ENCODE measurements at regions not wholly inside any gene's neighbourhood (a gene's known extent, or its start where the extent isn't known, plus 50 kb on each side); places are given as distances from the start of the nearest gene placed in this dataset.

DNA sequence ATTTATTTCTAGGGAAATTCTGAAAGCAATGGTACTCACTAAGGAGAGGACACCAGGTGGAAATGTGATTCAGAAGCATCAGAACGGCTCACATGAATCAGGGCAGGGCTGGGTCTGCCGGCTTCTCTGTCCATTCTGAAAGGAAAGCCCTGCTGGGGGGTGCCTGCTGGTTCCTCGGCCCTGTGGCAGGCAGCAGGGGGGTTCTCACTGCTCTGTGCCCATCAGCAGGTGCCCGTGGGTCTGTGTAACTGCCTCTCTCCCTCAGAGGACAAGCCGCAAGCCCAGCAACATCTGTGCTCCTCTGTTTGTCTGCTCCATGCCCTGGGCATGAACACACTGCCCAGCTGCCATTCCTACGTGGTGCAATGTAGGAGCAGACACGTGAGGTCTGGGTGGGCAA, 74.9 kb upstream of the ZNF423 start:
- TF ChIP-seq, protein P1, sequence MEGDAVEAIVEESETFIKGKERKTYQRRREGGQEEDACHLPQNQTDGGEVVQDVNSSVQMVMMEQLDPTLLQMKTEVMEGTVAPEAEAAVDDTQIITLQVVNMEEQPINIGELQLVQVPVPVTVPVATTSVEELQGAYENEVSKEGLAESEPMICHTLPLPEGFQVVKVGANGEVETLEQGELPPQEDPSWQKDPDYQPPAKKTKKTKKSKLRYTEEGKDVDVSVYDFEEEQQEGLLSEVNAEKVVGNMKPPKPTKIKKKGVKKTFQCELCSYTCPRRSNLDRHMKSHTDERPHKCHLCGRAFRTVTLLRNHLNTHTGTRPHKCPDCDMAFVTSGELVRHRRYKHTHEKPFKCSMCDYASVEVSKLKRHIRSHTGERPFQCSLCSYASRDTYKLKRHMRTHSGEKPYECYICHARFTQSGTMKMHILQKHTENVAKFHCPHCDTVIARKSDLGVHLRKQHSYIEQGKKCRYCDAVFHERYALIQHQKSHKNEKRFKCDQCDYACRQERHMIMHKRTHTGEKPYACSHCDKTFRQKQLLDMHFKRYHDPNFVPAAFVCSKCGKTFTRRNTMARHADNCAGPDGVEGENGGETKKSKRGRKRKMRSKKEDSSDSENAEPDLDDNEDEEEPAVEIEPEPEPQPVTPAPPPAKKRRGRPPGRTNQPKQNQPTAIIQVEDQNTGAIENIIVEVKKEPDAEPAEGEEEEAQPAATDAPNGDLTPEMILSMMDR (IDR thresholded peaks at IDR 0.05) = no peak

DNA sequence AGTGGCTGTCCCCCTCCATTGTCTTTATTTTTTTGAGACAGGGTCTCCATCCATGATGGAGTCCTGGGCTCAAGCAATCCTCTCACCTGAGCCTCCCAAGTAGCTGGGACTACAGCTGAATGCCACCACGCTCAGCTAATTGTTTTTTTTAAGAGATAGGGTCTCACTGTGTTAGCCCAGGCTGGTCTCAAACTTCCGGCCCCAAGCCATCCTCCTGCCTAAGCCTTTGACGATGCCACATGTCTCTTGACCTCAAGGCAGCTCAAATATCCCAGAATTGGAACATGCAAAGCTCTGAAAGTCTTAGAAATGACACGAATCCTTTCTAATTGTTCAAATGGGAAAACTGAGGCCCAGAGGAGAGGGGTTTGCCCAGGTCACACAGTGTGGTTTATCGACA, 75.4 kb upstream of the ZNF423 start:
- TF ChIP-seq, protein P1 (IDR thresholded peaks at IDR 0.05) = no peak

GRCh38 chr16:49931916-49932315, 76.0 kb upstream of the ZNF423 start:
- TF ChIP-seq, protein P1 (IDR thresholded peaks at IDR 0.05) = no peak

- TF ChIP-seq, protein P1 (IDR thresholded peaks at IDR 0.05) = no peak
These were observed 76.5 kb upstream of the ZNF423 start for GRCh38 chr16:49932434-49932833.

GRCh38 chr16:49932946-49933345, 77.0 kb upstream of the ZNF423 start:
- TF ChIP-seq, protein P1 (IDR thresholded peaks at IDR 0.05) = no peak

DNA sequence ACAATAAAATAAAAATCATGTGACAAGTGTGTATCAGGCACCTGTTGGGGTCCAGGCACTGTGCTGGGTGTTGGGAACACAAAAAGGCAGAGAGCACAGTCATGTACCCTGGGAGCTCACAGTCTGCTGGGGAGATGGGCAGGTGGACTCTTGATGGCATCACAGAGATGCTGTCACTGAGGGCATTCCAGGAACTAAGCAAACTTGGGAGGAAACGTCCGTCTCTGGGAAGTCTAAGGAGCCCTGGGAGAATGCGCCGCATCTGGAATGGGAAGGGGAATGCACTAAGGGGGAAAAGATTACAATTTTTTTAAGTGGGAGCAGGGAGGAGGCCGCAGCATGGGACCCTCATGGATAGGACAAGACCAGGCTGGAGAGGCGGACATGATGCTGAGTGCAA, 80.9 kb upstream of the ZNF423 start:
- TF ChIP-seq, protein P1 (IDR thresholded peaks at IDR 0.05) = no peak

GRCh38 chr16:49937886-49938285, 82.0 kb upstream of the ZNF423 start:
- TF ChIP-seq, protein P1 (IDR thresholded peaks at IDR 0.05) = no peak

DNA sequence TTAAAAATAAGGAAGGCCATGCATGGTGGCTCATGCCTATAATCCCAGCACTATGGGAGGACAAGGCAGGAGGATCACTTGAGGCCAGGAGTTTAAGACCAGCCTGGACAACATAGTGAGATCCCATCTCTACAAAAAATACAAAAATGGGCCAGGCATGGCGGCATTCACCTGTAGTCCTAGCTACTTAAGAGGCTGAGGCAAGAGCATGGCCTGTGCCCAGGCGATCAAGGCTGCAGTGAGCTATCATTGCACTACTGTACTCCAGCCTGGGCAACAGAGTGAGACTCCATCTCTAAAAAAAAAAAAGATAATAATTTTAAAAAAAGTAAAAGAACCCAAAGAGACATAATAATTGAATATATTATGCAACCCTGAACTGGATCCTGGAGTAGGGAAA, 83.6 kb upstream of the ZNF423 start:
- TF ChIP-seq, protein P1 (IDR thresholded peaks at IDR 0.05) = no peak
